ENCODE measurements at regions not wholly inside any gene's neighbourhood (a gene's known extent, or its start where the extent isn't known, plus 50 kb on each side); places are given as distances from the start of the nearest gene placed in this dataset.

GRCh38 chr3:54021071-54021470 lies 101.3 kb upstream of the CACNA2D3 start:
- H3K36me3 ChIP-seq (ENCODE audit: control insufficient read depth in 4 of 4, insufficient read depth in 4 of 4, low read length in 4 of 4): no peaks in the 10 kb centered on the region
- no peaks in the 10 kb centered on the region for H3K27me3 ChIP-seq (ENCODE audit: control insufficient read depth in 3 of 3, insufficient read depth in 3 of 3, low read length in 2 of 3)
- 73 to 83% methylated on average over 3 of the region's 3 CpGs for WGBS, 2 donors

GRCh38 chr3:54020436-54020835 lies 101.9 kb upstream of the CACNA2D3 start:
- Histone ChIP-seq H3K27me3 (ENCODE audit: control insufficient read depth in 3 of 3, insufficient read depth in 3 of 3, low read length in 2 of 3) (no peaks in the 10 kb centered on the region), H3K4me1 (ENCODE audit: control insufficient read depth in 5 of 5, insufficient read depth in 5 of 5, low read length in 5 of 5) (peaks cover 0 to 2% (median 0%) of the 10 kb centered on the region in 5 donors), H3K27ac (ENCODE audit: low read depth in 1 of 2, low read length in 1 of 2) (no peak overlapping the region), H3K36me3 (ENCODE audit: control insufficient read depth in 4 of 4, insufficient read depth in 4 of 4, low read length in 4 of 4) (no peaks in the 10 kb centered on the region), H3K4me3 (no peak overlapping the region), H3K9ac (ENCODE audit: insufficient read depth in 1 of 2, low read length in 2 of 2) (no peak overlapping the region), H3K9me3 (ENCODE audit: control insufficient read depth in 4 of 4, insufficient read depth in 3 of 4, low read length in 3 of 4) (peaks cover 0 to 6% (median 0%) of the 10 kb centered on the region in 4 donors)
- WGBS, 2 donors: 89 to 90% methylated on average over 3 of the region's 3 CpGs
- ATAC-seq (ENCODE audit: insufficient read depth, low FRiP score) (no peak), DNase-seq (no peak)
- no peak for TF ChIP-seq CTCF (IDR thresholded peaks at IDR 0.05; ENCODE audit: control extremely low read depth, extremely low read depth)

More at GRCh38 chr3:54021071-54021470, 101.3 kb upstream of the CACNA2D3 start:
- no peak for TF ChIP-seq CTCF (IDR thresholded peaks at IDR 0.05; ENCODE audit: control extremely low read depth, extremely low read depth)
- DNase-seq (no peak), ATAC-seq (ENCODE audit: insufficient read depth, low FRiP score) (no peak)
- Histone ChIP-seq H3K4me3 (no peak overlapping the region), H3K9me3 (ENCODE audit: control insufficient read depth in 4 of 4, insufficient read depth in 3 of 4, low read length in 3 of 4) (peaks cover 0 to 6% (median 0%) of the 10 kb centered on the region in 4 donors), H3K4me1 (ENCODE audit: control insufficient read depth in 5 of 5, insufficient read depth in 5 of 5, low read length in 5 of 5) (peaks cover 0 to 2% (median 2%) of the 10 kb centered on the region in 5 donors), H3K27ac (ENCODE audit: low read depth in 1 of 2, low read length in 1 of 2) (no peak overlapping the region), H3K9ac (ENCODE audit: insufficient read depth in 1 of 2, low read length in 2 of 2) (no peak overlapping the region)

GRCh38 chr3:54014067-54014466 lies 108.3 kb upstream of the CACNA2D3 start:
- H3K9ac ChIP-seq (ENCODE audit: insufficient read depth in 1 of 2, low read length in 2 of 2): no peak overlapping the region
- DNase-seq: peak in 1 of 3 donors; percentile 21
- no peaks in the 10 kb centered on the region for H3K36me3 ChIP-seq (ENCODE audit: control insufficient read depth in 4 of 4, insufficient read depth in 4 of 4, low read length in 4 of 4)
- H3K4me3 ChIP-seq: no peak overlapping the region
- no peak for TF ChIP-seq CTCF (IDR thresholded peaks at IDR 0.05; ENCODE audit: control extremely low read depth, extremely low read depth)
- H3K4me1 ChIP-seq (ENCODE audit: control insufficient read depth in 5 of 5, insufficient read depth in 5 of 5, low read length in 5 of 5): no peaks in the 10 kb centered on the region
- no peaks in the 10 kb centered on the region for H3K27me3 ChIP-seq (ENCODE audit: control insufficient read depth in 3 of 3, insufficient read depth in 3 of 3, low read length in 2 of 3)
- 53 to 65% methylated on average over 3 of the region's 3 CpGs for WGBS, 2 donors
- H3K9me3 ChIP-seq (ENCODE audit: control insufficient read depth in 4 of 4, insufficient read depth in 3 of 4, low read length in 3 of 4): peaks cover 0 to 2% (median 0%) of the 10 kb centered on the region in 4 donors
- no peak overlapping the region for H3K27ac ChIP-seq (ENCODE audit: low read depth in 1 of 2, low read length in 1 of 2)
- no peak for ATAC-seq (ENCODE audit: insufficient read depth, low FRiP score)

GRCh38 chr3:54008744-54009143 lies 113.6 kb upstream of the CACNA2D3 start:
- no peaks in the 10 kb centered on the region for H3K27me3 ChIP-seq (ENCODE audit: control insufficient read depth in 3 of 3, insufficient read depth in 3 of 3, low read length in 2 of 3)
- no peak overlapping the region for H3K9ac ChIP-seq (ENCODE audit: insufficient read depth in 1 of 2, low read length in 2 of 2)
- DNase-seq: no peak
- 75 to 78% methylated on average over 2 of the region's 2 CpGs for WGBS, 2 donors
- no peak for ATAC-seq (ENCODE audit: insufficient read depth, low FRiP score)
- no peak for TF ChIP-seq CTCF (IDR thresholded peaks at IDR 0.05; ENCODE audit: control extremely low read depth, extremely low read depth)
- no peaks in the 10 kb centered on the region for H3K4me1 ChIP-seq (ENCODE audit: control insufficient read depth in 5 of 5, insufficient read depth in 5 of 5, low read length in 5 of 5)
- no peak overlapping the region for H3K4me3 ChIP-seq
- H3K27ac ChIP-seq (ENCODE audit: low read depth in 1 of 2, low read length in 1 of 2): no peak overlapping the region
- H3K9me3 ChIP-seq (ENCODE audit: control insufficient read depth in 4 of 4, insufficient read depth in 3 of 4, low read length in 3 of 4): no peaks in the 10 kb centered on the region
- no peaks in the 10 kb centered on the region for H3K36me3 ChIP-seq (ENCODE audit: control insufficient read depth in 4 of 4, insufficient read depth in 4 of 4, low read length in 4 of 4)
